ENCODE measurements at regions not wholly inside any gene's neighbourhood (a gene's known extent, or its start where the extent isn't known, plus 50 kb on each side); places are given as distances from the start of the nearest gene placed in this dataset.

- no peaks in the 10 kb centered on the region for H3K36me3 Mint-ChIP-seq
Observed at GRCh38 chrX:124548571-124548970, 202.2 kb downstream of the SH2D1A start.

GRCh38 chrX:124555036-124555595 lies 208.8 kb downstream of the SH2D1A start:
- no peaks in the 10 kb centered on the region for H3K9me3 Mint-ChIP-seq
- H3K4me1 ChIP-seq = no peaks in the 10 kb centered on the region
- H4K20me1 ChIP-seq (ENCODE audit: low read depth) = no peaks in the 10 kb centered on the region
- H3K27ac ChIP-seq = no peak overlapping the region
- H3K4me1 Mint-ChIP-seq = no peaks in the 10 kb centered on the region
- H3K4me2 ChIP-seq = no peak overlapping the region
- no peaks in the 10 kb centered on the region for H3F3A ChIP-seq (ENCODE audit: low read depth)
- H3K36me3 Mint-ChIP-seq = no peaks in the 10 kb centered on the region
- TF ChIP-seq EZH2 (IDR thresholded peaks at IDR 0.05) (no peak), CTCF (IDR thresholded peaks at IDR 0.05) (no peak), EZH2phosphoT487 (IDR thresholded peaks at IDR 0.05) (no peak)
- DNase-seq (ENCODE audit: low spot score) = no peak
- H3K79me2 ChIP-seq (ENCODE audit: low read depth) = no peaks in the 10 kb centered on the region
- H3K4me3 ChIP-seq = no peak overlapping the region
- H2AFZ ChIP-seq (replicated peaks) = no peak overlapping the region
- peaks cover under 1% of the 10 kb centered on the region for H3K27me3 Mint-ChIP-seq (ENCODE audit: insufficient read depth, low read depth)
- no peaks in the 10 kb centered on the region for H3K27me3 ChIP-seq
- no peaks in the 10 kb centered on the region for H3K36me3 ChIP-seq
- H3K4me3 Mint-ChIP-seq = no peak overlapping the region
- H3K27ac Mint-ChIP-seq = no peak overlapping the region
- no peaks in the 10 kb centered on the region for H3K9me3 ChIP-seq (ENCODE audit: low read depth)
- no peak overlapping the region for H3K9ac ChIP-seq

More at GRCh38 chrX:124548571-124548970, 202.2 kb downstream of the SH2D1A start:
- Histone ChIP-seq H3K9me3 (ENCODE audit: low read depth) (no peaks in the 10 kb centered on the region), H3K4me3 (no peak overlapping the region), H3K36me3 (no peaks in the 10 kb centered on the region), H3K9ac (no peak overlapping the region), H3K4me2 (no peak overlapping the region), H2AFZ (replicated peaks) (no peak overlapping the region), H3K79me2 (ENCODE audit: low read depth) (no peaks in the 10 kb centered on the region), H3F3A (ENCODE audit: low read depth) (no peaks in the 10 kb centered on the region), H3K4me1 (no peaks in the 10 kb centered on the region), H4K20me1 (ENCODE audit: low read depth) (no peaks in the 10 kb centered on the region), H3K27ac (no peak overlapping the region), H3K27me3 (no peaks in the 10 kb centered on the region)
- Mint-ChIP-seq H3K9me3 (no peaks in the 10 kb centered on the region), H3K4me1 (peaks cover 6% of the 10 kb centered on the region), H3K27ac (no peak overlapping the region), H3K4me3 (no peak overlapping the region), H3K27me3 (ENCODE audit: insufficient read depth, low read depth) (peaks cover 2% of the 10 kb centered on the region)
- no peak for TF ChIP-seq EZH2 (IDR thresholded peaks at IDR 0.05)
- TF ChIP-seq EZH2phosphoT487 (IDR thresholded peaks at IDR 0.05) = no peak
- TF ChIP-seq CTCF (IDR thresholded peaks at IDR 0.05) = no peak
- DNase-seq (ENCODE audit: low spot score) = no peak

- no peaks in the 10 kb centered on the region for H3K9me3 Mint-ChIP-seq
- no peak for TF ChIP-seq EZH2 (IDR thresholded peaks at IDR 0.05)
- no peak for TF ChIP-seq CTCF (IDR thresholded peaks at IDR 0.05)
- no peak for TF ChIP-seq EZH2phosphoT487 (IDR thresholded peaks at IDR 0.05)
- no peaks in the 10 kb centered on the region for H3K36me3 Mint-ChIP-seq
- H3K4me1 ChIP-seq = no peaks in the 10 kb centered on the region
- no peaks in the 10 kb centered on the region for H3K79me2 ChIP-seq (ENCODE audit: low read depth)
- no peak overlapping the region for H3K4me3 Mint-ChIP-seq
- no peaks in the 10 kb centered on the region for H3K4me1 Mint-ChIP-seq
- no peaks in the 10 kb centered on the region for H3F3A ChIP-seq (ENCODE audit: low read depth)
- no peak overlapping the region for H2AFZ ChIP-seq (replicated peaks)
- no peaks in the 10 kb centered on the region for H3K36me3 ChIP-seq
- H3K4me3 ChIP-seq = no peak overlapping the region
- H3K27me3 ChIP-seq = no peaks in the 10 kb centered on the region
- peaks cover 6% of the 10 kb centered on the region for H3K9me3 ChIP-seq (ENCODE audit: low read depth)
- no peak overlapping the region for H3K27ac ChIP-seq
- H3K9ac ChIP-seq = no peak overlapping the region
- no peaks in the 10 kb centered on the region for H3K27me3 Mint-ChIP-seq (ENCODE audit: insufficient read depth, low read depth)
- no peak overlapping the region for H3K4me2 ChIP-seq
- DNase-seq (ENCODE audit: low spot score) = no peak
- no peaks in the 10 kb centered on the region for H4K20me1 ChIP-seq (ENCODE audit: low read depth)
- H3K27ac Mint-ChIP-seq = no peak overlapping the region
Observed at GRCh38 chrX:124557976-124558375, 211.6 kb downstream of the SH2D1A start.
